ENCODE measurements at regions not wholly inside any gene's neighbourhood (a gene's known extent, or its start where the extent isn't known, plus 50 kb on each side); places are given as distances from the start of the nearest gene placed in this dataset.

DNA sequence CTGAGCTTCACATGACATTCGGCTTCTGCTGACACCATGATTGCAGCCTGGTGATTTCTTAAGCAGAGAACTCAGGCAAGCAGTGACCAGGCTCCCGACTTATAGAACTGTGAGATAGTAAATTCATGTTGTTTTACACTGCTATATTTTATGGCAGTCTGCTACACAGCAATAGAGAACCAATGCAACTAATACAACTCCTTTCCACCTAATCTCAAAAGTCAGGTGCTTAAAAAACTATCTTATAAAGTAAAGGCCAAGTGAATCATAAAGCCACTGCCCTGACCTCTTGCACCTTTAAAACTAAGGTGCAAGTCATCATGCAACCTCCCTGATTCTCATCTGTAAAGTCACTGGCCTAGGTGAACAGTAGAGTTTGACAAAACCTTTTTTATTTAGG, 95.3 kb upstream of the GLS start:
- DNase-seq = no peak

DNA sequence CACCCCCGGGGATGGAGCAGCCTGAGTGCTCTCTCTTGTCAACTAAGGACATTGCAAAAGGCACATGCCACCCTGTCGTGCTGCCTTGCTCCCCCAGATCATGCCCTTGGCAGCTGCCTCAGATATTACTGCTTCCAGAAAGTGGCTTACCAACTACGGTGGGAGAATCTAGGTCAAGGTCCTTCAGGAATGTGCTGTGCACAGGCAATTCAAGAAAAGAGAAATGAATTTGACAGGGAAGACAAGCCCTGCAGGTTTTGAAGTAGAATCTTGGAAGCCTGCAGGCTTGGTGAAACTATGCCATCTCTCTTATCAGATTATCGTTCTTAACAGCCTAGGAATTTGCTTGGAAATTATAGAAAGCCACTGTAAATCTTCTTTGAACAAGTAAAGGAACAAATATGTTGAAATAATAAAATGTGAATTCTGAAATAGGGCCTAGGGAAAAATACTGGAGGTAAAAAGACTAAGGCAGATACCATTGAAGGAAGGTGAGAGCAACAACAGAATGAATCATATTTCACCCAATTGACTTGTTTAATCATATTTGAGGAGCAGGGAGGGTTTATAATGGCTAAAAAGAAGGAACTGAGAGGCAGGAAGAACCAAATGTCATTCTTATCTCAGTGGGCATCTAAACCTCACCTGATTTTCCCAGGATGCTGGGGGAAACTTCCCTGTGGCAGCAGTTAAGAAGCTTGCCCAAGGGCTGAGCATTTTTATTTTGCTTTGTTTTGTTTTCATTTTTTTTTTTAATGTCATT, 94.0 kb upstream of the GLS start:
- DNase-seq = no peak

- no peak for DNase-seq
Measured at GRCh38 chr2:190787743-190788235, 92.8 kb upstream of the GLS start.

DNA sequence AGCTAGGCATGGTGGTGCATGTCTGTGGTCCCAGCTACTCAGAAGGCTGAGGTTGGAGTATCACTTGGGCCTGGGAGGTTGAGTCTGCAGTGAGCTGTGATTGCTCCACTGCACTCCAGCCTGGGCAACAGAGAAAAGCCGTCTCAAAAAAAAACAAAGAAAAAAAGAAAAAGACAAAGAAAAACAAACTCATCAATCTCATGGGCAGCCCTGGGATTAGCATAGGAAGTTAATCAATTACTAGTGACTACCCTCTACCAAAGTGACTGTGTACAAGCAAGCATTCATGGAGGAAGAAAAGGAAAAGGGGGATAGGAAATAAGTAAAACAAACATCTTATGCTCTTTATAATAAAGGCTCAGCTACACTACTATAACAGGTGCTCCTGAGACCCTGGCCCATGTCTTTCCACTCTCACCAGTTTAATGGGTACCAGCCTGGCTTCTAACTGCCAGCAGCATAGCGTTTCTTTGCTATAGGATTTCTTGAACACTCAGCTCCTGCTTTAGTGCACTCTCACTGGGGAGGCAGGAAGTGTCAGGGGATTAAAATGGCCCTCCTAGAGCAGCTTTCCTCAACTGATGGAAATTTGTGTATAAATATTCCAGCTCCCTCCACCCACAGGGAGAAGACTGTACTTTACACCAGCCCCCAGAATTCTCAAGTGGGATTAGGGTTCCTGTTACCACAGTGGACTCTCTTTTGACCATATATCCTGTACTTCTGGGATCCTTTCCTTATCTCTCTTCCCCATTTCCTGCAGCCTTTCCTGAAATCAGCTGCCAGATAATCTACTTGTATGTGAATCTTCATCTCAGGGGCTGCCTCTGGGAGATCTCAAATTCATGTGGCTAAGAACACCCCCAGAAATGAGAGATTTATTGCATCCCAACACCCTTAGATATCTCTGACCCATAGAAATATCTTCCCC, 91.3 kb upstream of the GLS start:
- no peak for DNase-seq

GRCh38 chr2:190791347-190791975, 89.2 kb upstream of the GLS start:
- no peak for DNase-seq

- no peak for DNase-seq
Measured at GRCh38 chr2:190791976-190792575, 88.5 kb upstream of the GLS start.

DNA sequence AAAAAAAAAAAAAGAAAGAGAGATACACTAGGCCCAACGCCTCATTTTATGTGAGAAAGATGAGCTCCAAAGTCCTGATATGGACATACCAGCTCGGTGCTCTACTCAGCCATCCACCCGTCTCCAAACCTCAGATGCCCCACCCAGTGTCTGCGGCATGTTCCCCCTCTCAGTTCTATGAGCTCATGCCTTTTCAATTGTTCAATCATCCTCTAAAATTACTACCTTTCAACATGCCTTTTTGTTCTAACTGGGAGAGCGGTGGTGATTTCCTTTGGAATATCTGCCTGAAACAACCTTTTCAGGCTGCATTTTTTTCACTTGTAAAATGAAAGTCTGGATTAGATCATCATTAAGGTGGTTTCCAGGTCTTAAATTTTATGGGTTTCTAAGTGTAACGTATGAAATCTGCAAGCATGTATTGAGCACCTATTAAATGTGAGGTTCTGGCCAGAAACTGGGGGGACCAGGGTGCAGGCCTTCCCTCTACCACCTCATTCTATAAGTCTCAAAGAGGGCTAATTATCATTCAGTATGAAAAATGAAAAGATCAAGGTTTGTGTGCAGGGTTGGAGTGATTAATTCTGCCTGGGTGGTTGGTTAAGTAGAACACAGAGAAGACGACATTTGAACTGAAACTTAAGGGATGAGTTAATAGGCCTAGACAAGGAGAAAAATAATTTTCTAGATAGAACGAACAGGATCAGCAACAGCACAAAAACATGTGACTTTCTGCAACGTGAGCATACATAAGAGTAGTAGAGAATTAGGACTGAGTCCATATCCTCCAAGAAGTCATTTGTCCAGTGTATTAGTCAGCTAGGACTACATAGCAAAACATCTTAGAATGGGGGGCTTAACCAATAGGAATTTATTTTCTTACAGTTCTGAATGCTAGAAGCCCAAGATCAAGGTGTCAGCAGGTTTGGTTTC, 87.4 kb upstream of the GLS start:
- DNase-seq = no peak

DNA sequence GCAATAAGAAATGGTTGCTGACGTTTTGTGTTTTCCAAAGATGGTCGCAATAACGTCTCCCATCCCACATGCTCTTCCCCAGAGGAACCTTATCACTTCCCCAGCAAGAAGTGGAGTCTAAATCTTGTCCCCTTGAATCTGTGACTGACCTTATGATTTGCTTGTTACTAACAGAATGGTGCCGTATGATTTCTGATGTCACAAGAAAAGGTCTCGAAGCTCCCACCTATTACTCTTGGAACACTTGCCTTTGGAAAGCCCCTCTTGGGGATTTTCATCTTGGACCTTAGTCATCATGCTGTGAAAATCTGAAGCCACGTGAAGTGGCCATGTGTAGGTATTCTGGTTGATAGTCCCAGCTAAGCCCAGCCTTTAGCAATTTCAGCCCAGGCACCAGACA, 86.2 kb upstream of the GLS start:
- DNase-seq = no peak

DNA sequence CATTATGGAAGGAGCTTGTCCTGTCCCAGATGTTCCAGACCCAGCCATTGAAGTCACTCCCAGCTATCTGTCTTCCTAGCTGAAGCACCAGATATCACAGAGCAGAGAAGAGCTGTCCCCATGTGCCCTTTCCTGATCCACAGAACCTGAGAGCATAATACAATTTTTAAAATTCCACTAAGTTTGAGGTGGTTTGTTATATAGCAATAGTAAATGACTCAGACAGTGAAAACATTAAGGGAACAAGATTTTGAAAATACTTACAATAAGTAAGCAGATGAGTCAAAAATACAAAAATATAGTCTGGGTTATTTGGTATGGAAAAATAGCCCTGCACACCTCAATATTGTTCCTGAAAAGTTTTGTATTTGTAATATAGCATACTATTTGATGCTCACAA, 85.8 kb upstream of the GLS start:
- DNase-seq = no peak

DNA sequence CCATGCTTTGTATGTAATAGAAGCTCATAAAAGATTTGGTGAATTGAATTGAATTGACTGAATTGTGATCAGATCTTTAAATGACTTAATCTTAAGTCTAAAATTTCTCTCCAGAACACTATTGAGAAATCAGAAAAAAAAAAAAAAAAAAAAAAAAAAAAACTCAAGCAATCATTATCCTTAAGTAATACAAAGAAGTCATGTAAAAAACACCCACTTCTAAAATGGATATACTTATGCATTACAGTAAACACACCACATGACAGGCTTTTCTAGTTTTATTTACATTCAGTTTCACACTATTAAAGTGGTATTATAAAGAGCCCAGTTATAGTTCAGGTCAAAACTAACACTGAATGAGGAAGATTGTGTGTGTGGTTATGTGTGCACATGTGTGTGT, 84.9 kb upstream of the GLS start:
- DNase-seq = no peak

DNA sequence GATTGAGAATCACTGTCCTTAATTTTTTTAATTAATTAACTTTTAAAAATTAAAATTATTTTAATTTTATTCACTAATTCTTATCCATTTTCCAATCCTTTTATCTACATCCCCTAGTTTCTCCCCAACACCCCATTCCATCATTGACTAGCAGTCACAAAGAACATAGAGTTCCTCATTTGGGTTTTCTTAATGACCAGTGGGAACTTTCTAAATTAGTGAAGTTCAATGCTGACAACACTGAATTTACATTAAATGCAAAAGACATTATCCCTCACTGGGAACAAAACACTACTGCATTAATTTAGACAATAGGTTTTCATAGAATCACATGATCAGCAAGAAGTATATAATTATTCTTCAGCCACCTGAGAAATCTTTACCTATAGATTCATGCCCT, 80.6 kb upstream of the GLS start:
- DNase-seq = no peak

DNA sequence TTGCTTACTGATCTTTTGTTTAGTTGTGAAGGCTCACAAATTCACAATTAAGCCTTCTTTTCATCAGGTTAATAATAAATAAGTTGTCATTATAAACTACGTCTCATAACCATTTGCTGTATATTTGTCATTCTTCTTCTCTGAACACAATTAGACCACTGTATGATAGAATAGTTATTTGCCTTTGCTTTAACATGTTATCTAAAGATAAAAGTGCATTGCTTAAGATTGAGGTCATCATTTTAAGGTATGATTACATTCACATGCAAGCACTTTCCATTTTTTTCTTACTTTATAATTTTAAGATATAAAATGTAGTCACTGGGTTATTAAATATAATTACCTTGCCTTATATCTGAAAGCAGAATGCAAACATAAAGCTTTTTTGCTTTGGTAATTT, 80.1 kb upstream of the GLS start:
- DNase-seq = no peak

GRCh38 chr2:190802129-190802528, 78.5 kb upstream of the GLS start:
- DNase-seq = no peak

DNA sequence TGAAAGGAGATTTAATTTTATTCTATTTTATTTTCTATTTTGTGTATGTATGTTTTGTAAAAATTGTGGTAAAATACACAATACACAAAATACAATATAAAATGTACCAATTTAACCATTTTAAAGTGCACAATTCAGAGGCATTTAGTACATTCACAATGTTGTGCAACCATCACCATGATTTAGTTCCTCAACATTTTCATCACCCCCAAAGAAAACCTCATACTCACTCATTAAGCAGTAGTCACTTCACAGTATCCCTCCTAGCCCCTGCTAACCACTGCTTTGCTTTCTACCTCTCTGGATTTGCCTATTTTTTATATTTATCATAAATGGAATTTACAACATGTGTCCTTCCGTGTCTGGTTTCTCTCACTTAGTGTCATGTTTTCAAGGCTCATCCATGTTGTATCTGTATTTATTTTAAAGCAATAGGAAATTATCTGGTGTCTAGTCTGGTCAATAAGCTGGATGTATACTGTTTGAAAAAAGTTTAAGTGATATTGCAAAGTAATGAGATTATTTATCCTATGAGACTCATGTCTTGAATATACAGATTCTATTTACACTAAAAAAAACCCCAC, 77.9 kb upstream of the GLS start:
- DNase-seq = no peak

GRCh38 chr2:190804182-190804795, 76.3 kb upstream of the GLS start:
- DNase-seq = no peak

DNA sequence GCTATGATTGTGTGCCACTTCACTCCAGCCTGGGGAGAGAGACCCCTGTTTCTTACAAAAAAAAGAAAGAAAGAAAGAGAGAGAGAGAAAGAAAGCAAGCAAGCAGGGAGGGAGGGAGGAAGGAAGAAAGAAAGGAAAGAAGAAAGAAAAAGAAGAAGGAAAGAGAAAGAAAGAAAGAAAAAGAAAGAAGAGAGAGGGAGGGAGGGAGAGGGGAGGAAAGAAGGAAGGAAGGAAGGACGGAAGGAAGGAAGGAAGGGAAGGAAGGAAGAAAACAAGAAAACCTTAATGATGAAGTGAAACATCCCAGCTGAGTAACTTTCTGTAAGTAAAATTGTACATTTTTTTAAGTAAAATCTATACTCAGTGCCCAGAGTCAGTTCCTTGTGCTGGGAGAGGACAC, 75.5 kb upstream of the GLS start:
- DNase-seq = no peak

- DNase-seq = no peak
Measured at GRCh38 chr2:190805843-190806242, 74.8 kb upstream of the GLS start.

GRCh38 chr2:190807886-190808285, 72.7 kb upstream of the GLS start:
- no peak for DNase-seq

- DNase-seq = no peak
Measured at GRCh38 chr2:190809139-190809764, 71.4 kb upstream of the GLS start.

DNA sequence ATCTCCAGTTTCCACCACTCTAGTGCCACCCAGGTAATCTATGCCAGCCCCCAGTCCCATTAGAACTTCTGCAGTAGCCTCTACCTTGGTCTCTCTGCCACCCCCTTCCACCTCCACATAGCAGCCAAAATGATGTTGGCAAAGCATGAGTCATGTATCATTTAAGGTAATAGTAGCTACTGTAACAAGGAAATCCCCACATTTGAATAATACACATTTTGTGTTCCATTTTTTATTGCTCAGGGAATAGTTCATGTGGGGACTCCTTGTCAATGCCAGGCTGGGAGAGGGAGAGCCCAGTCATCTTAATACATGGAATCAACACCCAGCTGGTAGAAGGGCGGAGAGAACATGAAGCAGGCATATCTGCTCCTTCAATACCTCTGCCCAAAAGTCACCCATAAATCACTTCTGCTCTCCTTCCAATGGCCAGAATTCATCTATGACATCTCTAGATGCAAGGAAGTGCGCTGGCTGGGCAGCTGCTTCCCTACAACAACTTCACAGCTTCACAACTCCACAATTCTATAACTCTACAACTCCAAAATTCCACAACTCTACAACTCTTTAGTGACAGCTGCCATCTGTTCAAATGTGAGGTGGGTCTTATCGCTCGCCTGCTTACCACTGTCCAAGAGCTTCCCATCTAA, 70.6 kb upstream of the GLS start:
- DNase-seq = no peak
